IPS-20b (cell line): ENCODE measurements at regions not wholly inside any gene's neighbourhood (a gene's known extent, or its start where the extent isn't known, plus 50 kb on each side); places are given as distances from the start of the nearest gene placed in this dataset.
A peak's percentile ranks its signal among the peaks of the same experiment; 100 is the strongest.

Experiments
- H3K27ac ChIP-seq: one replicate; pipeline ENCODE4 v1.5.1; 2013; ENCODE audit warnings: low read length
- H3K27me3 ChIP-seq: 2 replicates; pipeline ENCODE4 v1.6.1; 2013; ENCODE audit warnings: mild to moderate bottlenecking, low read length, inconsistent platforms; ENCODE audit not compliant: insufficient read depth
- H3K36me3 ChIP-seq: 2 replicates; pipeline ENCODE4 v1.6.1; 2013; ENCODE audit warnings: low read depth, mild to moderate bottlenecking, inconsistent platforms, low read length, moderate library complexity; ENCODE audit not compliant: insufficient read depth
- H3K4me1 ChIP-seq: 2 replicates; pipeline ENCODE4 v1.6.1; 2013; ENCODE audit warnings: mild to moderate bottlenecking, control low read depth, inconsistent platforms, low read length, moderate library complexity; ENCODE audit not compliant: insufficient read depth
- H3K4me3 ChIP-seq: 2 replicates; pipeline ENCODE4 v1.5.1; 2013; ENCODE audit warnings: mild to moderate bottlenecking, low read length, inconsistent platforms
- H3K9ac ChIP-seq: 2 replicates; pipeline ENCODE4 v1.6.1; 2013; ENCODE audit warnings: low read depth, mild to moderate bottlenecking, inconsistent platforms, low read length, moderate library complexity
- H3K9me3 ChIP-seq: 2 replicates; pipeline ENCODE4 v1.6.1; 2013; ENCODE audit warnings: mild to moderate bottlenecking, low read depth, low read length, inconsistent platforms; ENCODE audit not compliant: insufficient read depth

DNA sequence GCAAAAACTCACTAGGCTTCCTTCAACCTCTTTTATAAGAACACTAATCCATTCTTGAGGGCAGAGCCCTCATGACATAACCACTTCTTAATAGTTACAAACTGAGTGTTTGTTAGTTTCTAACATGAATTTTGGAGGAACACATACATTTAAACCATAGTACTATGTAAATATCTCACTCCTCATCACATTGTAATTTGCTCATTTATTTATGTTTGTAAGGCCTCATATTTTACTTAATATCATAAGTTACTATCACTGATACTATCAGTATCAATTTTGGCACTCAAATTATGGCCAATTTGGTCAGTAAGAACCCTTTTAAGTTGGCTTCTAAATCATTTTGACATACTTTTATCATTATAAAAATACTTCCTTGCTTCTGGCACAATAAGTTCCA, 603.1 kb downstream of the ZEB2 start:
- no peak overlapping the region for H3K27ac ChIP-seq
- no peaks in the 10 kb centered on the region for H3K36me3 ChIP-seq
- peaks cover 32% of the 10 kb centered on the region for H3K9me3 ChIP-seq
- no peak overlapping the region for H3K9ac ChIP-seq
- no peaks in the 10 kb centered on the region for H3K27me3 ChIP-seq
- H3K4me3 ChIP-seq = no peak overlapping the region
- no peaks in the 10 kb centered on the region for H3K4me1 ChIP-seq

DNA sequence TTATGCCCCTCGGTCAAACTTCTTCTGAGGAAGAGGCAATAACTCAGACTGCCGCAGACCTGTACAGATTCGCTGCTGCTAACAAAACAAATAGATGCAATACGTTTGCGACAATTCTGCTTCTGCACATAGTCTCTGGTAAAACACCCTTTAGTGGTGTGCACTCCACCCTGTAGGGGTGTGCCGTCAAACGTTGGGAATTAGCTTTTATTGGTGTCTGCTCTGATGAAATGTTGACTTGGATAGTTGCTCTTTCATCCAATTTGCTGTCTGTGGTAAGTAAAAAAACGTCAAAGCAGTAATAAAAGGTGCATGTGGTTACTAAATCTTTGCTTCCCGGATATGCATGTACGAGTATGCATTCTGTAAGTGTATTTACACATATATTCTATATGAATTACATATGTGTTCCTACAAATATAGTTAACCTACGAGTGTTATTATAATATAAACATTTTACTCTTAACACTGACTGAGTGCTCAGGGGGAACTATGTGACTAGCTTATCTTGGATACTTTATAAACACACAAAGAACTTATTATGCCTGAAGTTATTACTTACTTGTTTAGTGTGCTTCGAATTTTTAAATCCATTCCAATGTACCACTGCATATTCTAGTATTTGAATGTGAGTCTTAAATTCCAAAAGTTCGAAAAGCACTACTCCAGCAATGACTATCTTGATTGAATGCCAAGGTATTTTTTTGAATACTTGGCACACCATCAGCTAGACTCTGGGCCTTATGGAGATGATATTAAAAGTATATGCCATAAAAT, 610.2 kb downstream of the ZEB2 start:
- H3K9me3 ChIP-seq = no peaks in the 10 kb centered on the region
- peaks cover 27% of the 10 kb centered on the region; the same call in 1 of the 2 replicates for H3K4me1 ChIP-seq
- no peaks in the 10 kb centered on the region for H3K27me3 ChIP-seq
- no peak overlapping the region for H3K9ac ChIP-seq
- H3K27ac ChIP-seq = no peak overlapping the region
- H3K36me3 ChIP-seq = no peaks in the 10 kb centered on the region
- H3K4me3 ChIP-seq = no peak overlapping the region

DNA sequence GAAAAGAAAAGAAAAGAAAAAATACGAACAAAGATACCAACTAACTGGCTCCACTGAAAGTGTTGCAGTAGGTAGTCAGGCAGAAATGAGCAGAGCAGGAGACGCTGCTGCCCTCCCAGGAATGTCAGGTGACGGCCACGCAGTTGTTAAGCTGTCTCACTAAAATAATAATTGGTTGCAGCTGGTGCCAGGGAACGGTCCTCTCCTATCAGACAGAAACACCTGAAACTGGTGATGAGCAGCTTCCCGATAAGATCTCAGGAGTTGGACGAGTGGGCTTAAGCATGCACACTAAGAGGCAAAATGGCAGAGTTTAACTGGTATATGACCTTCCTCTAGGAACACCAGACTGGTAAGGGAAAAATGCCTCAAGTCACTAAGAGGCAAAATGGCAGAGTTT, 611.1 kb downstream of the ZEB2 start:
- Histone ChIP-seq H3K4me1 (peaks cover 27% of the 10 kb centered on the region; the same call in 1 of the 2 replicates), H3K27ac (no peak overlapping the region), H3K36me3 (no peaks in the 10 kb centered on the region), H3K27me3 (no peaks in the 10 kb centered on the region), H3K4me3 (no peak overlapping the region), H3K9me3 (no peaks in the 10 kb centered on the region), H3K9ac (no peak overlapping the region)

DNA sequence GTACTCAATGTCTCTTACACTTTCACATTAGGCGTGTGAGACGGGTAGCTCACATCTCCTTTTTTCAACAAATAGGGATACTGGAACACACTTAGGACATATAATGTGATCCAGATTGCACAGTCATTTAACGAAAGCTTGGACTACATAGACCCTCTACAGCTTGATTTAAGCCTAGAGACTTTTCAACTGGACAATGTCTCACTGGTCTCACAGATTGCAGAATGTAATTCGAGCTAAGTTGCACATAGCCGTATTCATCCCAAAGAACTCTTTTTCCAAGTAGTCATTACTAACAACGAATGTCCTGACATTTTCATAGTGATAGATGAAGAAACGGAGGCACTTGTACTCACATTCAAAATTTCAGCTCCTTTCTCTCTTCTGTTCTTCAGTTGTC, 612.1 kb downstream of the ZEB2 start:
- no peak overlapping the region for H3K9ac ChIP-seq
- H3K4me1 ChIP-seq = peaks cover 27% of the 10 kb centered on the region; the same call in 1 of the 2 replicates
- H3K9me3 ChIP-seq = no peaks in the 10 kb centered on the region
- no peak overlapping the region for H3K4me3 ChIP-seq
- no peak overlapping the region for H3K27ac ChIP-seq
- H3K36me3 ChIP-seq = no peaks in the 10 kb centered on the region
- H3K27me3 ChIP-seq = no peaks in the 10 kb centered on the region

DNA sequence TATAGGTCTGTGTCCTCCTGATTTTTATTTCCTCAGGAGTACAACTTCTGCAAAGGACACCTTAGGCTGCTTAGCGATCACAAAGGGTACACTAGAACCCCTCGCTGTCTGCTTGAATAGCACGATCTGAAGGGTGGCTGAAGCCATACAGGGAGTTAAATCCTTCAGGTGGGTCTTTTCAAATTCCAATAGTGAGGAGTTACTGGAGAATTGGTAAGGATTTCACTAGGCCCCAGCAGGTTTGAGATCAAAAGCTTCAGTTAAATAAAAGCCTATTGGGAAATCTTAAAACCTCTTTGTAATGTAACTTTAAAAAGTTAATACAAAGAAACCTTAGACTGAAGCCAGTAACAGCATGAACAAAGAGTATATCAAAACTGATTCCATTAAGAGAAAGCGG, 613.1 kb downstream of the ZEB2 start:
- Histone ChIP-seq H3K27me3 (no peaks in the 10 kb centered on the region), H3K9ac (0 out of 2 replicates have a peak overlapping the region, but pooled peaks have one; percentile 20), H3K4me3 (peak overlapping the region; percentile 17), H3K4me1 (peaks cover 27% of the 10 kb centered on the region; the same call in 1 of the 2 replicates), H3K9me3 (no peaks in the 10 kb centered on the region), H3K36me3 (no peaks in the 10 kb centered on the region), H3K27ac (no peak overlapping the region)

DNA sequence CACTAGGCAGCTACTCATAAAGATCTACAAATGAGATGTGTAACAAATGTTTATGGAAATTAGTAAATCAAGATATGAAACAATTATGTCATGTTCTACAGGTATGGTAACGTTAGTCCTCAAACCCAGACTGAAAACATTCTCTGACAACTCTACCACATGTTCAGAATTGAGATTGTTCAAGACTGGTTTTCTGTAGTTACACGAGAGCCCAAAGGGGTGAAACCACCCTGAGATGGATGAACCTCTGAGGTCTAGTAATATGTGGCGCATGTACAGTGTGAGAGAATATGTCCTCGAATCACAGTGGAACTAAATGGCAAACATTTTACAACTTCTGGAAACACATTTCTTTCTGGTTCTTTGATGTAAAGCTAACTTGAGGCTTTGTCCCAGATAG, 614.3 kb downstream of the ZEB2 start:
- no peak overlapping the region for H3K9ac ChIP-seq
- no peaks in the 10 kb centered on the region for H3K9me3 ChIP-seq
- H3K27me3 ChIP-seq = no peaks in the 10 kb centered on the region
- no peak overlapping the region for H3K4me3 ChIP-seq
- H3K27ac ChIP-seq = no peak overlapping the region
- H3K36me3 ChIP-seq = no peaks in the 10 kb centered on the region
- peaks cover 27% of the 10 kb centered on the region; the same call in 1 of the 2 replicates for H3K4me1 ChIP-seq

DNA sequence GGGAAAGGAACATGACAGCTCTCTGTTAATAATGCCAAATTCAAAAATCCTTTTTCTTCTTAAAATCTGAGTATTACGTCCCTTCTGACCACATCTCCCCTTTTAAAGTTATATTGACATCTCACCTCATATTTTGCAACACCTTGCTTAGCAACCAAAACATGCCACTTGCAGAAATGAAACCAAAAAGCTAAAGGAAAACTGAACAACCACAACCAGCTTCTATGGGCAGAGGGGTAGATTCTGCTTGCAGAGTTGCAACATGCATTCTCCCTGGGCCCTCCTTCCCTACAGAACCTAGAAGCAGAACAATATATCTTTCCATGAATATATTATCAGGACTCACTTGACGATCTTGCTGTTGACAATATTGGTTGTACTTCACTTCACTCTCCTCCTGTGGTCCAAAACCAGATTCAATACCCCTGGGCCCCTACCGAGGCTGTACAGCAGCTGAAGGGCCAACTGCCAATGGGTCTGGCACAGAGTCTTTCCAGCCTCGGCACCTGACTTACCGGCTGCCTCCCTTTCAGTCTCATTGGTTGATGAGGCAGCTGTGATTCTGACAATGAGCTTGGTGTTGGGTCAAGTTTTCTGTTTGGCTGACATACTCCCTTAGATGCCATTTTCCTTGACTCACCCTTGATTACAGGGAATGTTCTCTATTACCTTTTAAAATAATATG, 616.6 kb downstream of the ZEB2 start:
- Histone ChIP-seq H3K4me3 (no peak overlapping the region), H3K9ac (no peak overlapping the region), H3K4me1 (peaks cover 27% of the 10 kb centered on the region; the same call in 1 of the 2 replicates), H3K27me3 (no peaks in the 10 kb centered on the region), H3K36me3 (no peaks in the 10 kb centered on the region), H3K9me3 (no peaks in the 10 kb centered on the region), H3K27ac (no peak overlapping the region)

DNA sequence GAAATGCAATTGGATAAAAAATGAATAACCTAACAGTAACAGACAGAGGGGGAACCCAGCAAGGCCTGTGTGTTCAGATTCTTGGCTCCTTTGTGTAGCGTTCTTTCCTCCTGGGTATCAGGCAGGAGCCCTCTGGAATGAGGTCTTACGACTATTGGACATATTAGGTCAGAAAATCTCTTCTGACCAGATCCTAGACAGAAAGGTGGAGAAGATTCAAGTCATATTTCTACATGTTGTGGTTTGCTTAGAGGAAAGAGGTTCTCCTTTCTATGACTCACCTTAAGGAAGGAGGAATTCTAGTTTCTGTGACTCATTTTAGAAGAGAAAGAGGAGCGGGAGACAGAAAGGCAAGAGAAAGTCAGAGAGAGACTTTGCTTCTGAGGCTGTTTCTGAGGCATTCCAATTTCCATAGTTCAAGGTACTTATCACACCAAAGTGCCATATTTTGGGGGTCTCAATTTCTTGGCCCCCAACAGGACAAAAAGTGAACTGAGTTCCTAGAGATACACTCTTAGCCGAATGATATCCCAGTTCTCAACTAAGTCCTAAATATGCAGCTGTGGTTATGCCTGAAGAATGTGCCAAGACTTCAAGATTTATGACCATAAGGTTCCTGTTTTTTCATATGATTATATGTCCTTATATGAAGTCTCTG, 618.6 kb downstream of the ZEB2 start:
- H3K36me3 ChIP-seq = no peaks in the 10 kb centered on the region
- peaks cover 12% of the 10 kb centered on the region; the same call in 1 of the 2 replicates for H3K4me1 ChIP-seq
- no peak overlapping the region for H3K9ac ChIP-seq
- no peaks in the 10 kb centered on the region for H3K9me3 ChIP-seq
- no peak overlapping the region for H3K27ac ChIP-seq
- no peak overlapping the region for H3K4me3 ChIP-seq
- H3K27me3 ChIP-seq = no peaks in the 10 kb centered on the region

DNA sequence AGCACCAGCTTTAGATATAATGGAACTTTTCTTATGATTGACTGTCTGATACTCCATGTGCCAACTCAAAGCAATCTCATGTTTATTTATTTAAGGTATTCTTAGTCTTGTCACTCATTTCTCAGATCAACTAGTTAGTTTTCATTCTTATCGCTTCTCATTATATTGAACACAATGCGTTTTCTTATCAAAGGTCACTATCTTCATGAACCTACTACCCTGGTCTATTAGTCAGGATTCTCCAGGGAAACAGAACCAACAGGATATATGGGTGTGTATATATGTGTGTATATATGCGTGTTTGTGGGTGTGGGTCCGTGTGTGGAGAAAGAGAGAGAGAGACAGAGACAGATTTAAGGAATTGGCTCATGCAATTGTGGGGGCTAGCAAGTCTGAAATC, 619.9 kb downstream of the ZEB2 start:
- Histone ChIP-seq H3K36me3 (no peaks in the 10 kb centered on the region), H3K4me3 (no peak overlapping the region), H3K9ac (no peak overlapping the region), H3K9me3 (no peaks in the 10 kb centered on the region), H3K4me1 (no peaks in the 10 kb centered on the region), H3K27me3 (no peaks in the 10 kb centered on the region), H3K27ac (no peak overlapping the region)

DNA sequence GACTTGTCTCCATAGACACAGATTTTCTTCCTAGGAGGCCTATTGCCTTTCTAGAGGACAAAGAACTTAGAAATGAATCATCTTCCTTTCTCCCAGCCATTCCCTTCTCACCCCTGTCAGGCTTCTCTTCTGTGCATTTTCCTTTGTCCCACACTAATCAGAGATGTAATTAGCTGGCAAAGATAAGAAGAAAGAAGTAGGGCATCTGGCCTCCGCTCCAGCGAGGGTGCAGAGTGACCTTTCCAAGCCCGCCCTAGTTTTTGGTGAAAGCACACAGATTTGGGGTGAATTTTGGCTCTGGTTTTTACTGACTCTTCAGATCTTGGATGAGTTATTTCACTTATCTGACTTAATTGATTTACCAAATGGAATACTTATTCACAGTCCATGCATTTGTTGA, 626.5 kb downstream of the ZEB2 start:
- Histone ChIP-seq H3K36me3 (no peaks in the 10 kb centered on the region), H3K9ac (no peak overlapping the region), H3K4me1 (peaks cover 27% of the 10 kb centered on the region; the same call in 1 of the 2 replicates), H3K4me3 (no peak overlapping the region), H3K27ac (no peak overlapping the region), H3K27me3 (peaks cover 48% of the 10 kb centered on the region), H3K9me3 (no peaks in the 10 kb centered on the region)

DNA sequence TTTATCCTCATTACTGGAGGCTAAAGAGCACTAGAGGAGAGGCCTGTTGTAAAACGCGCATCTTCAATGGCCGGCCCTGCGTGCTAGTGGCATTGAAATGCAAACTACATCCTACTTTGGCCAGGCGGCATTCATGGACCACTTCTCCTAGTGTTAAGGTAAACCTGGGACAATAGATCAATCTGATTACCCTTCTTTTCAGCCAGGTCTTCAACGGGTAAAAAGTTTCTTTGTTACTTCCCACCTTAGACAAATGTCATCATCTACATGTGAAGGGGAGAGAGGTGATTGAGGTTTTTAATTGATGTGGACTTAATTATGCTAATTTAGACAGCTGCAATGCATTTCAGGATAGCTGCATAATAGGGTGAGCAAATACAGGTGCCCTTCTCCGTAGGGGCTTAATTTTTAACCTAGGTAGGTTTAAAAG, 628.0 kb downstream of the ZEB2 start:
- Histone ChIP-seq H3K9ac (no peak overlapping the region), H3K4me1 (peaks cover 27% of the 10 kb centered on the region; the same call in 1 of the 2 replicates), H3K9me3 (no peaks in the 10 kb centered on the region), H3K27me3 (peaks cover 48% of the 10 kb centered on the region), H3K4me3 (peak overlapping the region; percentile 44; the same call in 1 of the 2 replicates), H3K27ac (no peak overlapping the region), H3K36me3 (no peaks in the 10 kb centered on the region)
